K562 (cell line): ENCODE measurements at regions not wholly inside any gene's neighbourhood (a gene's known extent, or its start where the extent isn't known, plus 50 kb on each side); places are given as distances from the start of the nearest gene placed in this dataset.

Source experiments
- ATAC-seq: fragments of 200-7000 bp; cut with Tn5 transposase; 3 replicates; pipeline ENCODE4 v1.9.1; 2020; ENCODE audit warnings: moderate library complexity
- BruUV-seq: library from RNA; stranded (reverse); fragments of 400-500 nt; replicated peaks from 2 replicates; lab custom pipeline; 2021; lab: Mats Ljungman, UMichigan
- CTCF ChIA-PET: fragments of 300-600 bp; formaldehyde crosslinking; extraction: SDS; loops from one replicate; lab custom pipeline; 2021; ENCODE audit warnings: low intra/inter-chr PET ratio; lab: Yijun Ruan, JAX
- POLR2A ChIA-PET: fragments of 300-600, 350-650 bp; sonication (Branson Sonifier 250); formaldehyde crosslinking; extraction: SDS; loops from one replicate; lab custom pipeline; 2021; ENCODE audit warnings: antibody characterized with exemption, inconsistent platforms; lab: Yijun Ruan, JAX
- DNase-seq, 4 experiments: peaks; one replicate each; pipeline versions ENCODE4 v3.0.0 to v3.0.0-alpha.2; 2011 to 2018; ENCODE audit warnings: low spot score in 3 of 4, mixed read lengths in 3 of 4; ENCODE audit errors: extremely low read depth in 1 of 4
- FAIRE-seq: peaks from 2 replicates; lab custom pipeline; 2011; peaks lifted over from hg19 to GRCh38; lab: Jason Lieb, UNC
- H2AFZ ChIP-seq: 2 replicates; pipeline ENCODE4 v1.6.0; 2011; ENCODE audit warnings: low read depth, low read length, control low read depth, inconsistent platforms
- H3K27ac ChIP-seq: fragments of 200-600 bp; 3 replicates; pipeline ENCODE4 v1.8.0; 2011; ENCODE audit warnings: low read depth, mild to moderate bottlenecking, control low read depth, inconsistent platforms, low read length, moderate library complexity, mixed read lengths; ENCODE audit errors: extremely low read depth
- H3K27me3 ChIP-seq, 2 experiments: fragments of 300-600 bp in 1 of 2; 2 replicates in 1 of 2; 3 replicates in 1 of 2; pipeline versions ENCODE4 v1.6.0 to v1.8.0; 2011; ENCODE audit warnings: inconsistent platforms in 2 of 2, low read length in 2 of 2, mild to moderate bottlenecking in 1 of 2, mixed read lengths in 1 of 2, moderate library complexity in 1 of 2; ENCODE audit not compliant: control insufficient read depth in 2 of 2, insufficient read depth in 2 of 2
- H3K36me3 ChIP-seq: fragments of 300-600 bp; 3 replicates; pipeline ENCODE4 v1.8.0; 2011; ENCODE audit warnings: mild to moderate bottlenecking, low read length, inconsistent platforms; ENCODE audit not compliant: control insufficient read depth, insufficient read depth
- H3K4me1 ChIP-seq, 2 experiments: fragments of 200-600 bp in 1 of 2; replicated peaks in 1 of 2; 2 replicates in 1 of 2; 3 replicates in 1 of 2; pipeline versions ENCODE4 v1.5.1 to v1.8.0; 2011; ENCODE audit warnings: inconsistent platforms in 2 of 2, low read length in 2 of 2, mild to moderate bottlenecking in 1 of 2, mixed read lengths in 1 of 2, moderate library complexity in 1 of 2; ENCODE audit not compliant: control insufficient read depth in 2 of 2, insufficient read depth in 2 of 2
- H3K4me2 ChIP-seq: 2 replicates; pipeline ENCODE4 v1.6.1; 2011; ENCODE audit warnings: low read length, control low read depth, inconsistent platforms, mixed read lengths; ENCODE audit not compliant: insufficient read depth
- H3K4me3 ChIP-seq: fragments of 200-600 bp; sonication (generic), shearing (Covaris generic); 2 replicates; pipeline ENCODE4 v1.5.1; 2016; ENCODE audit warnings: control low read depth, inconsistent platforms
- H3K79me2 ChIP-seq: fragments of 200-600 bp; 3 replicates; pipeline ENCODE4 v1.8.0; 2011; ENCODE audit warnings: low read length, inconsistent platforms; ENCODE audit not compliant: control insufficient read depth, insufficient read depth
- H3K9ac ChIP-seq, 2 experiments: 2 replicates each; pipeline versions ENCODE4 v1.6.0 to v1.6.1; 2011; ENCODE audit warnings: low read depth in 2 of 2, low read length in 2 of 2, control low read depth in 1 of 2, inconsistent platforms in 1 of 2, mild to moderate bottlenecking in 1 of 2, mixed read lengths in 1 of 2; ENCODE audit not compliant: insufficient read depth in 1 of 2
- H3K9me1 ChIP-seq: one replicate; pipeline ENCODE4 v1.6.0; 2011; ENCODE audit warnings: inconsistent platforms, mild to moderate bottlenecking, low read length, moderate library complexity; ENCODE audit not compliant: control insufficient read depth, insufficient read depth
- H3K9me3 ChIP-seq: replicated peaks from 2 replicates; pipeline ENCODE4 v1.5.1; 2011; ENCODE audit warnings: low read depth, low read length, inconsistent platforms; ENCODE audit not compliant: control insufficient read depth, insufficient read depth
- H4K20me1 ChIP-seq: replicated peaks from 2 replicates; pipeline ENCODE4 v1.6.1; 2011; ENCODE audit warnings: low read length, inconsistent platforms, mixed read lengths; ENCODE audit not compliant: control insufficient read depth, insufficient read depth
- CHD1 ChIP-seq: fragments of 200-600 bp; sonication (generic); IDR thresholded peaks from one replicate; pipeline ENCODE4 v1.6.1; 2012; ENCODE audit warnings: mild to moderate bottlenecking, moderate library complexity, low read length, inconsistent platforms
- ETS2 ChIP-seq: IDR thresholded peaks from 2 replicates; pipeline ENCODE4 v1.6.1; 2016; ENCODE audit warnings: borderline replicate concordance, missing genetic modification characterization, mild to moderate bottlenecking, moderate library complexity, missing compliant biosample characterization; ENCODE audit not compliant: poor library complexity, severe bottlenecking
- FOXP1 ChIP-seq: sonication (generic); formaldehyde crosslinking; IDR thresholded peaks from 2 replicates; pipeline ENCODE4 v1.8.0; 2022; ENCODE audit warnings: mild to moderate bottlenecking, missing genetic modification reagents
- PTRF ChIP-seq: fragments of 450-650 bp; IDR thresholded peaks from 2 replicates; pipeline ENCODE4 v1.6.1; 2016; ENCODE audit warnings: mild to moderate bottlenecking, missing genetic modification characterization, missing compliant biosample characterization
- RCOR1 ChIP-seq, 2 experiments: IDR thresholded peaks; 2 replicates each; pipeline ENCODE4 v1.6.1; 2012; ENCODE audit warnings: low read depth in 2 of 2, low read length in 2 of 2, borderline replicate concordance in 1 of 2, improper control_type of control experiment in 1 of 2
- SREBF2 ChIP-seq: sonication (generic); formaldehyde crosslinking; IDR thresholded peaks from 2 replicates; pipeline ENCODE4 v1.4.0; 2020; ENCODE audit warnings: mild to moderate bottlenecking, missing genetic modification reagents
- XRCC4 ChIP-seq: IDR thresholded peaks from one replicate; pipeline ENCODE4 v1.6.1; 2011; ENCODE audit not compliant: insufficient read depth, insufficient read length; ENCODE audit errors: extremely low read depth
- ZMIZ1 ChIP-seq, 2 experiments: fragments of 150-350 bp in 1 of 2; IDR thresholded peaks; 2 replicates each; pipeline ENCODE4 v1.6.1; 2012 to 2016; ENCODE audit warnings: low read depth in 2 of 2, low read length in 2 of 2, mild to moderate bottlenecking in 1 of 2, moderate library complexity in 1 of 2
- ZNF184 ChIP-seq: sonication (generic); formaldehyde crosslinking; IDR thresholded peaks from 2 replicates; pipeline ENCODE4 v1.5.0; 2020; ENCODE audit warnings: missing genetic modification reagents
- ZNF408 ChIP-seq: fragments of 250-450 bp; sonication (Bioruptor Pico); IDR thresholded peaks from 2 replicates; pipeline ENCODE4 v1.4.0; 2020; ENCODE audit warnings: low read depth, mild to moderate bottlenecking, moderate library complexity
- ZNF695 ChIP-seq: fragments of 450-650 bp; formaldehyde crosslinking; IDR thresholded peaks from 2 replicates; pipeline ENCODE4 v1.4.0; 2020; ENCODE audit warnings: mild to moderate bottlenecking, moderate library complexity
- ZNF785 ChIP-seq: fragments of 250-450 bp; sonication (Bioruptor Pico); IDR thresholded peaks from 2 replicates; pipeline ENCODE4 v1.4.0; 2020; ENCODE audit warnings: mild to moderate bottlenecking
- WGBS: fragments of 100-300 bp; shearing (Covaris generic); methylation state at CpG from one replicate; pipeline ENCODE4 v1.1.6; 2016; ENCODE audit warnings: low coverage, mixed read lengths; ENCODE audit not compliant: insufficient coverage; ENCODE audit errors: missing lambda C conversion rate; 5-methylcytosine and 5-hydroxymethylcytosine counted together
- in situ Hi-C: fragments of 300-500 bp; cut with MboI; formaldehyde crosslinking; loops from 4 replicates; pipeline ENCODE4 v1.15.0; 2018; ENCODE audit warnings: inconsistent platforms, mixed read lengths
- intact Hi-C: fragments of 100-400 bp; cut with micrococcal nuclease; formaldehyde crosslinking; loops from 2 replicates; pipeline ENCODE4 v1.14.2; 2022

DNA sequence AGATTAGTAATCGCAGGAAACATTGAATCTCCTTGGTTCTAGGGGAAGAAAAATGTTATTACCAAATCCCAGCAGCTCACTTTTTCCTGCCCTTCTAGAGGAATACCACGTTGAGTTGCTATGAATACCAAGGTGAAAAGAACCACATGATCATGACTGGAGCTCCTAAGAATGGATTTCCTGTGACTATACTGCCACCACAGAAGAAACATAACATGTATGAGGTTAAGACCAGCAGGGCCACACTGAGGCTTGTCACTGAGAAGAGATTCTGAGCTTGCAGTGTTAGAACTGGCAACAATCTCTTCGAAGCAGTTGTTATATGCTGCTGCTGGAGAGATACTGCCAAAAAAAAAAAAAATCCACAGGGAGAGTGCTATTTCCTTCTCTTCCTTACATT is 1235.3 kb downstream of the FSTL5 start:
- Histone ChIP-seq H3K79me2 (no peaks in the 10 kb centered on the region), H3K4me2 (no peak overlapping the region), H3K27ac (no peak overlapping the region), H3K27me3 (no peaks in the 10 kb centered on the region), H3K4me3 (no peak overlapping the region), H3K9ac (no peak overlapping the region), H3K9me1 (no peaks in the 10 kb centered on the region), H3K36me3 (no peaks in the 10 kb centered on the region), H3K9me3 (no peaks in the 10 kb centered on the region), H3K4me1 (no peaks in the 10 kb centered on the region), H2AFZ (no peak overlapping the region), H4K20me1 (no peaks in the 10 kb centered on the region)
- intact Hi-C loops (no loop called here), in situ Hi-C loops (no loop called here)
- CTCF ChIA-PET, result no interaction called here
- FAIRE-seq (no peak), ATAC-seq (no peak), DNase-seq (no peak)
- no TSS peak for BruUV-seq
- WGBS, result no CpG with 5 or more reads among the region's 3 CpGs
- POLR2A ChIA-PET, result no interaction called here
- no peak for TF ChIP-seq ZNF695 (CRISPR knock-in tag)
- TF ChIP-seq ZNF785 (CRISPR knock-in tag), result no peak
- no peak for TF ChIP-seq RCOR1 (IDR thresholded peaks at IDR 0.05; ENCODE audit: borderline replicate concordance in 1 of 2, low read depth in 2 of 2, low read length in 2 of 2)
- TF ChIP-seq ZNF408 (CRISPR knock-in tag), result no peak
- no peak for TF ChIP-seq FOXP1 (CRISPR knock-in tag)
- no peak for TF ChIP-seq ZMIZ1 (IDR thresholded peaks at IDR 0.05; ENCODE audit: low read depth in 2 of 2, low read length in 2 of 2)
- no peak for TF ChIP-seq SREBF2 (CRISPR knock-in tag)
- TF ChIP-seq PTRF (tag), result no peak
- no peak for TF ChIP-seq ETS2
- no peak for TF ChIP-seq XRCC4
- TF ChIP-seq ZNF184, result no peak
- no peak for TF ChIP-seq CHD1
